AG08395 (cell line): ENCODE measurements at regions not wholly inside any gene's neighbourhood (a gene's known extent, or its start where the extent isn't known, plus 50 kb on each side); places are given as distances from the start of the nearest gene placed in this dataset.
"Not testable (repeated sequence)": the region's sequence is repeated elsewhere in the genome, so short reads cannot be mapped to it uniquely, and the experiment has no call there.

ENCODE experiments used
- DNase-seq: peaks from one replicate; pipeline ENCODE4 v3.0.0; 2012; ENCODE audit warnings: mixed read lengths, low spot score

DNA sequence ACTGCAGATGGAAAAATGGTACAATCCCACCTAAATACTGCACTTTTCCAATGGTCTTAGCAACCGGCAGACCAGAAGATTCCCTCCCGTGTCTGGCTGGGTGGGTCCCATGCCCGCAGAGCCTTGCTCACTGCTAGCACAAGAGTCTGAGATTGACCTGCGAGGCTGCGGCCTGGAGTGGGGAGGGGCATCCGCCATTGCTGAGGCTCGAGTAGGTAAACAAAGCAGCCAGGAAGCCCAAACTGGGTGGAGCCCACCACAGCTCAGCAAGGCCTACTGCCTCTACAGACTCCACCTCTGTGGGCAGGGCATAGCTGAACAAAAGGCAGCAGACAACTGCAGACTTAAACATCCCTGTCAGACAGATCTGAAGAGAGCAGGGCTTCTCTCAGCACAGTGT lies 221.6 kb upstream of the CTNND2 start:
- DNase-seq = no peak

DNA sequence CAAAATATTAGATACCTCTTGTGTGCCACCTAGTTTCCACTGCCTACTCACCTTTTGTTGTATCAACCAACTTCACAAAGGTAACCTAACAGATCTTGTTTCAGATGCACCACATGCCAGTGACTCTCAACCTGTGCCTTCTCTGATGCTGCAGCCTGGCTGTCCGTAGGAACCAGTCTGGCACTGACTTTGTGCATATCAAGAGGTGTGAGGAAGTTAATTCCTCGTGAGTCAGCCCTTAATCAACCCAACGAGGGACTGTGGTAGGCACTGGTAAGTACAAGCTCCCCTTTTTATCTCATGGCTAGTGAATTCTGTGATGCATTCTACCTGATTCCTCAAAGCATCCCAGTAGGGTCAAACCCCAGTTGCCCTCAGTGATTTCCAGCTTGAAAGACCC lies 215.4 kb upstream of the CTNND2 start:
- DNase-seq = no peak

DNA sequence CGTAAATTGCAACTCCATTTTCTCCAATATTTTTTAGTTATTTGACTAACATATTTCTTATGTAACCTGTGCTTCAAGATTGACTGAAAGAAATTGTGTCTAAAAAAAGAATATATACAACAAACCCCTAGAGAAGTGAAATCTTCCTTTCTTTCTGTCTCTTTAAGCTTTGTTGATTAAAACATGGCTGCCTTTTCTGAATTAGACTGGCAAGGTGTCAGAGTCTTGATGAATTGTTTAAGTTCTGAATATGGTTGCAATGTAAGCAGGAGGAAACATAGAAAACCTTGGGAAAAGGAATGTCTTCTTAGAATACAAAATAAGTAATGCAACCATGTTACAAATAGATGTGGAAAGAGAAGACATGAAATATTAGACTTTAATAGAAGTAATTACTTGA lies 209.8 kb upstream of the CTNND2 start:
- DNase-seq = no peak

DNA sequence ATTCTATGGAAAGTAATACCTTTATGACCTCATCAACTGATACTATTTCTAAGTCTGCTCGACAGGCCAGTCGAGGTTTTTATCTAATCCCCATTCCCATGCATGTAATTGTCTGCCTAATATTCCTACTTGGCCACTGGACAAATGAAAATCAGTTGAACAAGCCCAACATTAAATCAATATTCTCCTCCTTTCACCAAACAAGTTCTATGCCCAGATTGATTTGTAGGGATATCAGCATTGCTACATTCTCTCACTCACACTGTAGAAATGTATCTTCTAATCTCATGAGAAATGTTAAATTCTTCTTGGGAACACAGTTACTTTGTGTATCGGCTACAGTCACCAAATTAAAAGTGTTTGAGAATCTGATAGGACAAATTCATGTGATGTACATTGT lies 208.8 kb upstream of the CTNND2 start:
- DNase-seq = no peak

DNA sequence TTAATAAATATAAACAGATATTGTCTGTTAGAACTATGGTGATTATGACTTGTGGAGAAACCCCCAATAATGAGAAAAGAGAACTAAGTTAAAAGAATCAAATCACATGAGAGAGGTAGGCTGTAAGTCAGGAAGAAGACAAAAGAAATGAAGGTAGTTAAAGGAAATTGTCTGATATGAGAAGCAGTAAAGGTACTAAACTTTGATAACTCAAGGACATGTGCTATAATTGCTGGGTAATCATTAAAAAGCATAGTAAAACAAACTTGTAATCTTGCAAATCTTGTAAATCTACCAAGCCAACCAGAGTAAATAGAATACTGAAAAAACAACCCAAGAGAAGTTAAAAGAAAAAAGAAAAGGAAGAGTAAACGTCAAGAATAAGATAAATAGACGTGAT lies 207.0 kb upstream of the CTNND2 start:
- DNase-seq = no peak

DNA sequence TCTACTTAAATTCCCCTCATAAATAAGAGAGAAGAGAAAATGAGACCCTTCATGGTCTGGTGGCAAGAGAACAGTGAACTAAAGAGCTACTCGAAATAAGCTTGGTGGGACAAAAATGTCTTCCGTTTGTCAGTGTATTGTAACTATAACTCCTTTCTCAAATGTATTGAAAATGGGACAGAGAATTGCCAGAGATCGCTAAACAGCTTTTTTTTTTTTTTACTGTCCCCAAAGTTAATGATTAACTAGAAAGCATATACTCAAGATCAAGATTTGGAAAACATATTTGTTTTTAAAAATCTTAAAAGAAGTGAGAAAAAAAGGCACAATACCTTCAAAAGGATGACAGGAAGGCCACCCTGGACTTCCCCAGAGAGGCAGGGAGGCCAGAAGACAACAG lies 206.4 kb upstream of the CTNND2 start:
- DNase-seq = no peak

DNA sequence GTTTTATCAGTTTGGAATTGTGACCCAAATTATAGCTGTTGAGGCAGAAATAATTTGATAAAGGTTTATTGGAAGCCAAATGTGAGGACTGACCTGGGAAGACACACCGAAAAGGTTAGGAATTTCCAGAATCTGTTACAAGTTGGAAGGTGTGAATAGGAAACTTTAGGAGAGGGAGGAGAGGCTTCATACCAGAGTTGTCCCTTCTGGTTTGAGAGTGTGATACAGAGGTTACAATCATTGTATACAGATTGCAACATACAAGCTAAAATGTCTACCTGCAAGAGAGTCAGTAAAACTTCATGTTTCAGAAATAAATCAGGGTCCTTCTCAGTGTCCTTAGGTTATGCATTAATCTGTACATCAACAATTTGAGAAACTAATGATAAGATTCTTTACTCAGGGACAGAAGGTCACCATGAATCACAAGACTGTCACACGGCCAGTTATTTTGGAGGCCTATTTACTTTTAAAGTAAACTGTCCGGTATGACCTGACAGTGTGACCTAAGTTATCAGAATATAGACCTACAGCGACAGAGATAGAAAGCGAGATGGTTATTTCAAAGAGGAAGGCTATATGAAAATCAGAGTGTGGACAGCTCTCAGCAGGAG lies 204.9 kb upstream of the CTNND2 start:
- DNase-seq = no peak

DNA sequence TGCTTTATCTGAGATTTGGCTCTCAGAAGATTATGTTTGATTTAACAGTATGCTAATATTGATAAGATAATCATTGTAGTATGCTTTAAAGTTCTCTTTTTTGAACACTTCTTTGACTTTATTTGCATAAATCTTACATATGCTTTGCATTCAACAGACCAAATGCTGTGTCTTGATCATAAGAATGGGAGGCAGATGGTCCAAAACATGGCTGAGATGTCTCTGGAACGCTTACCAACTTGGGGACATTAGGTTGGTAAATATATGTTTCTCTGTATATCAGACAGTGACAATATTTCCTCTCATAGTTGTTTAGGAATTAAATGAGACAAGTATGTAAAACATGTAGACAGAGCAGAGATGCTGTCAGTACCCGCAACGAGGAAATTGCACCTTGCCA lies 197.9 kb upstream of the CTNND2 start:
- no peak for DNase-seq

DNA sequence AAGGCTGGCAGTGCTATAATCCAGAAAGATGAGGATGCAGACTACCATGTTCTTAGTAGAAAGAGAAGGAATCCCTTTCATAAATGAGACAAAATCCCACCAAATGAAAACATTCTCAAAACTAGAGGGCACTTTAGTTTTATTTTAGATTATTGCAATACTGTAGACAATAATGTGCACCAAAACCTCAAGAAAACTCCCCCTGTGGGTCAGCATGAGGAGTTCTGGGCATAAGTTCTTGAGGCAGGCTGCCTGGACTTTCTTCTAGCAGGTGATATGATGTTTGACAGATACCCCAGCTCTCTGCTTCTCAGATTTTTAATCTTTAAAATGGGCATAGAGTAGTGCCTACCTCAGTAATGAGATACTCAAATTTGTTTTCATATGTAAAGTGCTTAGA lies 196.3 kb upstream of the CTNND2 start:
- no peak for DNase-seq

DNA sequence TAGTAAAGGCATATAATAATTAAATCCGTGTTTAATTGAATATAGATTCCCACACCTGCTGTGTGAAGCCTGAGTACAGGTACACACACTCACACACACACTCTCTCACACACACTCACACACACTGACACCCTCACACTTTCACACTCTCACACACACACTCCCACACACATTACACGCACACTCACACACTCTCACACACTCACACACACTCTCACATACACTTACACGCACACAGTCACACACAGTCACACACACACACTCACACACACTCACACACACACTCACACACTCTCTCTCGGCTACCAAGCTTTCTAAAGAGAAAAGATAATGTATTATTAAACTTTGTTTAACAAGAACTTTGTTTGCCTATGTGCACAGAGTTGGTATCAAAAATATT lies 195.1 kb upstream of the CTNND2 start:
- DNase-seq = no peak

DNA sequence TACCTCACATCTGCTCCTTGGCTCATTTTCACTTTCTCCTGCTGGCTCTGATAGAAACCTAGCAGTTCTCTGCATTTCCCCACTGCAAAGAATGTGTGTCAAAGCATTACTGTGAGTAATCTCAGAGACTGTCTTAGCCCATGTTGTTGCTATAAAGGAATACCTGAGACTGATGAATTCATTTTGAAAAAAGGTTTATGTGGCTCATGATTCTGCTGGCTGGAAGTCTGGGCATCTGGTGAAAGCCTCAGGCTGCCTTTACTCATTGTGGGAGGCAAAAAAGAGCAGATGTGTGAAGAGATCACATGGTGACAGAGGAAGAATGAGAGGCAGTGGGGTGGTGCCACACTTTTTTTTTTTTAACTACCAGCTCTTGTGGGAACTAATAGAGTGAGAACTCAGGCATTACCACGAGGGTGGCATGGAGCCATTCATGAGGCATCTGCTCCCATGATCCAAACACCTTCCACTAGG lies 191.6 kb upstream of the CTNND2 start:
- DNase-seq = no peak

DNA sequence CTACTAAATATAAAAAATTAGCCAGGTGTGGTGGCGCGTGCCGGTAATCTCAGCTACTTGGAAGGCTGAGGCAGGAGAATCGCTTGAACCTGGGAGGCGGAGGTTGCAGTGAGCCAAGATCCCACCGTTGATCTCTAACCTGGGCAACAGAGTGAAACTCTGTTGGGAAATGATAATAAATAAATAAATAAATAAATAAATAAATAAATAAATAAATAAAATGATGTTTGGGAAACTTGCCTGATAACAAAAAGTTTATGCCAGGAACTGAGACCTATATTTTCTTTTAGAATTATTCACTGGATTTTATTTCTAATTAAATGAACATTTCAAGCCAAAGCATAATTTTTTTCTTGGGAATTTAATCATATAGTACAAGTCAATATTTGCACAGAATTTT lies 189.3 kb upstream of the CTNND2 start:
- no peak for DNase-seq

DNA sequence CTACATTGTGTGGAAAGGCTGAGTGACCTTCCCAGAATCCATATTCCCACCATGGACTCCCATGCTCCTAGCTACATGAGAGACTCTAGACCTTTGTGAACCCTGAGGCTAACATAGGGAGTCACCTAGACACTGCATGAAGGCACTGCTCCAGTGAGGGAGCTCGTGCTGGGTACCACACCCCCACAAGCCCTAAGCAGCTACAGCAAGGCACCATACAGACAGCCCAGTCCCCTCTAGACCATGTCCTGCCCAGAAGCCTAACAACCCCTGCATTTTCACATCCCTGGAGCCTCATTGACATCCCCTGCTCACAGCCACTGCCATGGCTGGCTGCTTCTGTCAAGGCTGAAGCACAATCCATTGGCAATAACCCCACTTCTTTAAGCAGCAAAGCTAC lies 176.5 kb upstream of the CTNND2 start:
- DNase-seq = no peak

DNA sequence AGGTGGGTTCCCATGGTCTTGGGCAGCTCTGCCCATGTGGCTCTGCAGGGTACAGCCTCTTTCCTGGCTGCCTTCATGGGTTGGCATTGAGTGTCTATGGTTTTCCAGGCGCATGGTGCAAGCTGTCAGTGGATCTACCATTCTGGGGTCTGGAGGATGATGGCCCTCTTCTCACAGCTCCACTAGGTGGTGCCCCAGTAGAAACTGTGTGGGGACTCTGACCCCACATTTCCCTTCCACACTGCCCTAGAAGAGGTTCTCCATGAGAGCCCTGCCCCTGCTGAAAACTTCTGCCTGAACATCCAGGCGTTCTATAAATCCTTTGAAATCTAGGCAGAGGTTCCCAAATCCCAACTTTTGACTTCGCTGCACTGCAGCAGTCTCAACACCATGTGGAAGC lies 174.0 kb upstream of the CTNND2 start:
- not testable (repeated sequence) for DNase-seq

DNA sequence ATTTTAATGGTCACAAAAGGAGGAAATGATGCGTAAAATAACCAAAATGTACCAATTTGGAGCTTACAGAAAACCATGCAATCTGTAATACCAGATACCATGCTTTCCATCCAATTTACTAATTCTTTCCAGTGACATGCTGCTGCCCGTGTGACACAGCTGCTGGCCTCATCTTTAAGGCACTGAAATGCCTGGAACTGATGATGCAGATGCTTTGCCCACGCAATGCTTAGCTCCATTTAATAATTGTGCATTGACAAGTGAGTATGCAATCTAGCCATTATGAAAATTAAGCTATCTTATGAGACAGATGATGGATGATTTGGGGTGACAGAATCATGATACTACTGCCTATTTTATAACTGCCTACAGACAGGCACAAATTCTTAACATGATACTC lies 169.2 kb upstream of the CTNND2 start:
- DNase-seq = no peak

DNA sequence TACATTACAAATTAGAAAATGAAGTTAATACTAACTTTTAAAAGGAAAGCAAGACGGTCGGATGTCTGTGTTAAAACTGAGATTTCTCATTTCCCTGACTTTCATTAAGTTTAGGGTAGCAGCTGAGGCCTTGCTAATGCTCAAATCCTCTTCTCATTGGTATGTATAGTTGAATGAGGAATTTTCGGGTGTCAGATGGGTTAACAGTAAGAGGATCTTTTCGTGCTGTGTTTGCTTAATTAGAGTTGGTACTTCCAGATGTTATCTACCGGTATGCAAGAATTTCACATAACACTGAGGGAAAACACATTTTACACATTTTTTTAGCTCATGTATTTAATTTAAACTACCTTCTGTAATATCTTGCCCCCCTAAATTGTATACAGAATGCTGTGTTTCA lies 168.2 kb upstream of the CTNND2 start:
- DNase-seq = no peak

DNA sequence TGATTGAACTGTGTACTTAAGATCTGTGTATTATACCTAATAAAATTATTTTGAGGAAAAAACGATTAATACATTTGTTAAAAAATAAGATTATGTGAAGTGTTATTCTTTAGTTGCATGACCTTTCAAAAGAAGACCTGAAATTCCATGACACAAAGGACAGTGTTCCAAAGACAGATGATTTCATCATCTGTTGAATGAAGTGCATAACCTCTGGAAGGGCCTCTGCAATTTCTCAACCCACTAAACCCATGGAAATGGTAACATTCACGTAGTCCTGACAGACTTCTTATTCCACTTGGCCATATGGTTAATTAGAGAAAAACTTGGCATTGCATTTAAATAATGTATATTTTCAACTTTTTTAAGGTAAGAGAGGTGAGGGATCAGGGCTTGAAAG lies 167.2 kb upstream of the CTNND2 start:
- no peak for DNase-seq

DNA sequence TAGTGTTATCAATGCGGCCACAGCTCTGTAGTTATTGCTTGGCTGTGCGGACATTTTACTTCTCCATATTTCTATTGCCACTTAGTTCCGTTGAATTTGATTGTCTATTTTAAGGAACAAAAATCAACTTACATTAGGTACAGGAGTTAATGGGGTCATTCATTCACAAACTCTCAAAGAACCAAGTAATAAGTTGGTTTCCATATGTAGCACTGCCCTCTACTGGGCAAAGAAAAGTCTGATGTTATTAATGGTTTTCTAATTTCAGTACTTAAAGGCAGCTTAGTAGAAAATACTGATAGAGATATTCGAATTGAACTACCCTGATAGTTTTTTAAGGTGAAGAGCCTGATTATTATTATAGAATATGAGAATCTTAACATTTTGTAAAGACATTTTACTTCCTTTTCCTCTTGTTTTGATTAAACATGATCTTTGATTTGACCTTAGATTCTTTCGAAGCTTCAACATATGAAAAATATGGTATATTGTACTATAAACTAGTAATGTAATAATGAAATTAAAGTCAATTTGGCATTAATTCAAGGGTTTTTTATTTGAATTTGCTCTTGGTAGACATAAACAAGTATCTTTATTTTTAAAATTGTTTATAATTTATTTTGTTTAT lies 119.5 kb upstream of the CTNND2 start:
- DNase-seq = peak; percentile 18

DNA sequence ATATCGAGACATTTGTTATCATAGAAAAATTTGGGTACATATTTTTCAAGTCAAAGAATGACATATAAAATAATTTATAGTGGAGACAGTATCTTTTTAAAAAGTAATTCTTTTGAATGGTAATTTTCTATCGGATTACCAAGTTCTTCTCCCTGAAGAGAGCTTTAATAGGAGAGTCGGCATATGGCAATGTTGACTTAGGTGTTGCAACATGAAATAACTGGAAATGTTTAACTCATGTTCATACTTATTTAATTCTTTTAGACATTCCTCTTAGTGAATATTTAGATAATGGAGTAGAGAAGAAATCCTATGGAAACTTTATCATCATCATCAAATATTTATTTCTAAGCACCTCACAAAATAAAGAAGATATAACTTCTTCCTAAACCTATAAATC lies 118.2 kb upstream of the CTNND2 start:
- no peak for DNase-seq

DNA sequence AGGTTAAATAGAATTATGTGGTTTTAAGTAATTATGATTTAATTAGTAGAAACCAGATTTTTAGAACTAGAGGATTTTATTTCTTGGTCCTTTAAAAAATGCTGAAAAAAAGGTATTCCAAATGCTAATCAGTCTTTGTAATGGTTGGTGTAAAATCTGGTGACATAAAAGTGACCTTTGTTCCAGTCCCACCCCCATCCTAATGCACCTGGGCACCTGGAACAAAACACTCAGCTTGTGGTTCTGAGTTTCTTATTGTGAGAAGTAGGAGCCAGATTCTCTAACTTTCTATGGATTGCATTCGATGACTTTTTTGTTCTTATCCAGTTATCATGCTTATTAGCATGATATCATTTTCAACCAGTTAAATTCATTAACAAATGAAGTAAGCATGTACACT lies 115.1 kb upstream of the CTNND2 start:
- no peak for DNase-seq

DNA sequence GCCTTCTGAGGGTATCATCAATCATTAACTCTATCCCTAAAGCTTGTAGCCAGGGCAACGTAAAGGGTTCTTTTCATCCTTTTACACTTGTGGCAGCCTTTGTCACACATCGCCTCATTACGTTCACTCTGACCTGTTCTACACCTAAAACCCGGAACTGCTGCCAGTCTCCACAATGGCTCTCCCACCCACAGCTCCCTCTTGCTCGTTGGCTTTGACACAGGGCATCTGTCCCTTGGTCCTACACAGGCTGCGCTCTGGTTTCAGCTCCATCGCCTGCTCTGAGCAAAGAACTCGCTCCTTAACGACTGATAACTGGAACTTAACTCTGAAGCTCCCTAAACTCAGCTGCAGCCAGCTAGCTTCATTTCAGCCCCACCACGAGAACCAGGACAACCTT lies 112.8 kb upstream of the CTNND2 start:
- no peak for DNase-seq

DNA sequence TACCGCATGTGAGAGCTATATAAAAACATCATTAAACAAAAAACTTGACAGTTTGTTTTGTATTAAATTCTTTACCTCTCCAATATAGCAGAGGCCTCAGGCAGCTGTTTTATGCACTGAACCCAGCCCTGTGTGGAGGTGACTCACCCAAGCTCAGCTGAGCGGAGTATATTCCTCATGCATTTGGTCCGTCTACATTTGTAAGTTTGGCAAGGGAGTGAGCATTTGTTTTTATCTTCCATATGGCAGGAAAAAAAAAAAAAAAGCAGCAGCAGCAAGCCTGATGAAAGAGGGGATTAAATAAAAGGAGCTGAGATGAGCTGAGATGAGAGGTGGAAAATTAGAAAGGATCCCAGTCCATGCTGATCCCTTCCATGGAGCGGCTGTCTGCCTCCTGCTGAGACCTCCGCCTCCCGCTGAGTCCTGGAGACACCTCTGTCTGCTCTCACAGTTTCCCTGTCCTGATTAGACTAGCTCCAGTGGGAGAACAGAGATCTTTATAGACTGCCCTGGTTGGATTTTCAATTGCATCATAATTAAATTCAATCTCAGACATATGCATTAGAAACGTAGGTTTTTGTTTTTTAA lies 112.0 kb upstream of the CTNND2 start:
- no peak for DNase-seq

DNA sequence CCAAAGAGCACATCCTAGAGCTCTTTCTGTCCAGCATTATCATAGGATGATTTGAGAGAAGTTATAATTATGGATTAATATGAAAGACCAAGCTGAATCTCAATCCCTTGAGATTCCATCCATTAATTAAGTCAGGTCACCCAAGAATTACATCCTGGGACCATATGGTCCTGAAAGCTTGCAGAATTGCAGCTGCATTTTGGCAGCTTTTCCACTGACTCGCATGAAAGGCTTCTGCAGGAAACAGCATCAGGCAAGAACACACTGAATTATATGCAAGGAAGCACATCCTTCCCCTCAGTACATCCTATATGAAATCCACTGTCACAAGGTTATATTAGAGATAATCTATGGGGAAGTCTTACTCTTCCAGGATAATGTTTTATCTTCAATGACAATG lies 109.1 kb upstream of the CTNND2 start:
- no peak for DNase-seq

DNA sequence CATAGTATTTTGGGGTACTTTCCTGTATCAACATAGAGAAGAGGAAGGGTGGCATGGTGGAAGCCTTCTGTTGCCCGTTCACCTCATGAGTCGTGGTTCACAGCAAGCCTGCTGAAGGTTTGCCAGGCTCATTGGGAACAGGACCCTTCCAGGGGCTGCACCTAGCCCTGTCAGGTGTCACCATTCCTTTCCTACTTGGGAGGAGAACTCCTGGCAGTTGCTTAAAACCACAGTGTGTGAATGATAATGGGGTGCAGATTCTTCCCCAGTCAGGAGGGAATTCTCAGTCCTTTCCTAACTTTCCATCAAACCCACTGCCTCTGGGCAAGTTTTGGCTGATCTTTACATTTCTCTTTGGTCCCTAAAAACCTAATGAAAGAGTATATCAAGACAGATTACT lies 99.4 kb upstream of the CTNND2 start:
- DNase-seq = no peak
